LNCAP (cell line): ENCODE measurements at regions not wholly inside any gene's neighbourhood (a gene's known extent, or its start where the extent isn't known, plus 50 kb on each side); places are given as distances from the start of the nearest gene placed in this dataset.

ENCODE experiments used
- TF ChIP-seq, protein P1 (sequence below): fragments of 450-650 bp; IDR thresholded peaks from 2 replicates; pipeline ENCODE4 v1.5.1; 2017; ENCODE audit warnings: mild to moderate bottlenecking

DNA sequence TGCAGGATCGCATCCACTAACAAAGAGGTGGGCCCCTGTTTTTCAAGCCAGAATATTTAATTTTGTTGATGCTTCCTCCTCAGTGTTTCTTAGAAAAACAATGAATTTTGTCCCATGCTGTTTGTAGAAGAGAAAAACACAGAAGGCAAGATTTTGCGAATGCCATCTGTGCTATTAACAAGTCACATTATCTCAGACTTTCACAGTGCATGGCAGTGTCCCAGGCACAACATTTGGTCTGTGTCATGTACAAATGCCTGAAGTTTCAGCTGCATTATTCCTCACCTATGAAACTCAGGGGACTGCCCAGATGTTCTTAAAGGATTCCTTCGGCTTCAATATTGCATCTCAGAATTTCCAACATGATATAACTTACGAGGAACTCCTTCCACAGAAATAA, 99.6 kb upstream of the ZC3H11B start:
- TF ChIP-seq, protein P1, sequence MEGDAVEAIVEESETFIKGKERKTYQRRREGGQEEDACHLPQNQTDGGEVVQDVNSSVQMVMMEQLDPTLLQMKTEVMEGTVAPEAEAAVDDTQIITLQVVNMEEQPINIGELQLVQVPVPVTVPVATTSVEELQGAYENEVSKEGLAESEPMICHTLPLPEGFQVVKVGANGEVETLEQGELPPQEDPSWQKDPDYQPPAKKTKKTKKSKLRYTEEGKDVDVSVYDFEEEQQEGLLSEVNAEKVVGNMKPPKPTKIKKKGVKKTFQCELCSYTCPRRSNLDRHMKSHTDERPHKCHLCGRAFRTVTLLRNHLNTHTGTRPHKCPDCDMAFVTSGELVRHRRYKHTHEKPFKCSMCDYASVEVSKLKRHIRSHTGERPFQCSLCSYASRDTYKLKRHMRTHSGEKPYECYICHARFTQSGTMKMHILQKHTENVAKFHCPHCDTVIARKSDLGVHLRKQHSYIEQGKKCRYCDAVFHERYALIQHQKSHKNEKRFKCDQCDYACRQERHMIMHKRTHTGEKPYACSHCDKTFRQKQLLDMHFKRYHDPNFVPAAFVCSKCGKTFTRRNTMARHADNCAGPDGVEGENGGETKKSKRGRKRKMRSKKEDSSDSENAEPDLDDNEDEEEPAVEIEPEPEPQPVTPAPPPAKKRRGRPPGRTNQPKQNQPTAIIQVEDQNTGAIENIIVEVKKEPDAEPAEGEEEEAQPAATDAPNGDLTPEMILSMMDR, result no peak

DNA sequence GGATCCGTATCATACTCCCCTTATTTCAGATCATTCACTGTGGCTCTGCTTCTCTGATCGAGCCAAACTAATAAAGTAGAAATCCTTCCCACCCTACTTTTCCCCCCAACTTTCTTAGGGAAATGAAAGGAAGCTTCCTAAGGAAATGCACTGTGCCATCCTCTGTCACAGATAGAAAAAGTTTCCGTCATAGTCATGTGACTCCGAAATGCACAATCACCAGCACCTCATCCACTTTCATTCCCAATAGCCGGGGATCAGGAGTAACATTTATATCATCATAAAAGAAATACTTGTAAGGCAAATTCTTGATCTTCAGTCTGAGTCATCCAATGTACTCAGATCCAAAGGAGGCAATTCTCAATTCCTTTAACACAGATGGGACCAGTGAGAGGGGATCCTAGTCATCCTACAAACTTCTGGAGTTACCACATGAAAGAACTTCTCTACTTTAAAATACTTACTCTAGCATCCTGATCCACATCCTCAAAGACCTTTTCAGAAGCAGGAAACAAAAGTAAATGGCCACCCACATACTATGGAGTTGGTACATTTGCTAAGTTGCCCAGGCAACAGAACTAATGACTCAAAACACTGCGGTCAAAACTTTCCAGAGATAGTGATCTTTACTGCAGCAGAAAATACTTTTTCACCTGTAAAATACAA, 97.8 kb upstream of the ZC3H11B start:
- TF ChIP-seq, protein P1, result no peak

DNA sequence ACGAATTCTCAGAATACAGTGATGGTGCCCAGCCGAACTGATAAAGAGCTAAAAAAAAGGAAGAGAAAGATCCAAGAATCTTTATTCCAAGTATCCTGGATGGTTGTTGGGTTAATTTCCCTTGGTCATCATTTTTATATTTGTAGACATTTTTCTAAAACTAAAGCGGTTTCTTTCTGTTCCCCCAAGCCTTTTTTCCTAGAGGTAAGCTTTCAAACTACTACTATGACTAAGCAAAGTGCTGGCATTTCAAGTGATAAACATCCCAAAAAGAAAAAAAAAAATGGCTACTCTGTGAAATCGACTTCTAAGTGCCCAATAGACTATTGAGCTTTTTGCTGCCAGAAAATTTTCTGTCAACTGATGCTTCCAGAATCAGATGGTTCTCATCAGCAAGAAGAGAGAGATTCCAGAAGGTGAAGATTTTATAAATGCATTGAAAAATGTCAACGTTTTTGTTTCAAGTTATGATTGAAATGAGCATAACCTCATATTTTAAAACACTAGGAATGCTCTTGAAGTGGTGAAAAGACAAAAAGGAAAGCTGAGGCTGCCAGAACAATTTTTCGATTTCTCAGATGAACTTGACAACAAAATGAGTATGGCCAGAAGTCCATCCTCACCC, 96.1 kb upstream of the ZC3H11B start:
- TF ChIP-seq, protein P1, result no peak

DNA sequence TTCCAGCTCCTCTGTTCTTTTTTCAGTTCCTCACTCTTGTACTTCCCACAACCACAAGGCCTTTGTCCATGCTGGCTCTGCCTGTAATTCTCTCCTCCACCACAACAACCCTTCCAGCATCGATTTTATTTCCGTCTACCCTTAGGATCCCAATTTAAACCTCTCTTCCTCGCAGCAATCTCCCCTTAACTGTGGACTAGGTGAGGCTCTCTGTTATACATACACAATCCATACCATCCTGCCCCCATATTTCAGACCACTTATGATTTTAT, 90.4 kb upstream of the ZC3H11B start:
- TF ChIP-seq, protein P1, result no peak

DNA sequence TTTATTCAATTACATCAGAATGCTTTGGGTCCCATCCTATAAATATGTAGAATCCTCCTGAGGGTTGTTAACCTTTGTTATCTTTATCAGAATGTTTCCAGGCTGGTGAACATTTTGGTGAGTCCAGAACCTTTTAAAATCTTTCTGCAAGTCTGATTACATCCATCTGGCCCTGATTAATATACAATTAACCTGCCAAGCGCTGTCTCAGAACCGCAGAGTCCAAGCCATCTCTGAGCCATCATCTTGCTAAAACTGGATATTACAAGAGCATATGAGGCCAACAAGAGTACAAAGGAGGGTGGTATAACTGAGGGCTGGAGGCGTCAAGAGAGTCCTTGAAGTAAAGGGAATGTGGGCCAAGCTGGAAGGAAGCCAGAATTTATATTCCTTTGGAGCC, 88.6 kb upstream of the ZC3H11B start:
- TF ChIP-seq, protein P1, result no peak

DNA sequence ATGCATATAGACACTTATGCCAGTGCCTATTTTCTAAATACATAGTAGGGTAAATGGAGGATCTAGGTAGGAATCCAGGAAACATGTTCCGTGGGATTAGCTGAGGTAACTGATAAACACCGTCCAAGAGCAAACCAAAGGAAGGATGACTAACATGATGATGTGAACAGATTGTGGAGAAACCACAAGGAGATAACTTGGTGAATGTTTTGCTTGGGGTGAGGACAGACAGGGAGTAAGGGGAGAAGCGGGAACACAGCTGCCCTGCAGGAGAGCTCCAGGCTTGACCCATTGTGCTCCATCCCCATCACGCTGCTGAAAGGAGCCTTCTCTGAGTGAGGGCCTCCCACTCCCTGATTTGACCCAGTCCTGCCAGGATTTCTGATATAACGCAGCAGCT, 87.0 kb upstream of the ZC3H11B start:
- TF ChIP-seq, protein P1, result no peak

DNA sequence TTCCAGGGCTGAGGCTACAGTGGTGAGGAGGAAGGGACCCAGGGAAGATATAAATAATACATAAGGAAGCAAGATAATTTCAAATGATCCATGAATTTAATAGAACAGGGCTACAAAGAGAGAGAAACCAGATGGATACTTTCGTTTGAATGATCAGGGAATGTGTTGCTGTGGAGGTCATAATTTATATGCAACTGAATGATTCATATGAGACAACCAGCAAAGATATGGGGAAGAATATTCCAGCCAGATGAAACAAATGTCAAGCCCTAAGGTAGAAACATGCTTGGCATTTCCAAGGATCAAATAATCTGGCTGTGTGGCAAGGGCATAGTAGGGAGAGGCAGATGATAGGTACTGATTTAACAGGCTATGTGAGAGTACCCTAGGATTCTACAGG, 84.8 kb upstream of the ZC3H11B start:
- TF ChIP-seq, protein P1, result no peak

DNA sequence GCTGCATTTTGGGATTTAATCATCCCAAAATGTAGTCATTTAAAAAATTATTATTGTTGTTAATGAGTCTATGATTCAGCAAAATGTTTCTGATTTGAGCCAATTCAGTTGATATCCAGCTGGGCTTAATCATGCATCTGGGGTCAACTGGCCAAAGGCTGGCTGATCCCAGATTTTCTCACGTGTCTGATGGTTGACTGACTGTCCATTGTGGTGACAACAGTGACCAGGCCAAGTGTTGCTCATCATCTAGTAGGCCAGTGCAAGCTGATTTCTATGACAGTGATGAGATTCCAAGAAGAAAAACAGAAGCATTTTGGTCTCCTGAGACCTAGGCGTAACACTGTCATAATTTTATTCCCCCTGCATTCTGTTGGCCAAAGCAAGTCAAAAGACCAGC, 80.1 kb upstream of the ZC3H11B start:
- TF ChIP-seq, protein P1, result no peak
